Esophagus muscularis mucosa (tissue), 4 donors: ENCODE measurements at regions not wholly inside any gene's neighbourhood (a gene's known extent, or its start where the extent isn't known, plus 50 kb on each side); places are given as distances from the start of the nearest gene placed in this dataset.

ENCODE experiments used
- DNase-seq: peaks from one replicate; pipeline ENCODE4 v3.0.0-alpha.2; 2017; ENCODE audit errors: extremely low spot score
- H3K27ac ChIP-seq, 4 donors: fragments of 200-600 bp; sonication (generic); replicated peaks in 1 of 4; 1 replicate in 3 of 4; 2 replicates in 1 of 4; pipeline ENCODE4 v1.5.1; 2016 to 2019; ENCODE audit warnings: mild to moderate bottlenecking in 1 of 4
- H3K27me3 ChIP-seq, 4 donors: fragments of 200-600 bp; sonication (generic); one replicate each; pipeline versions ENCODE4 v1.5.1 to v1.6.0; 2016 to 2019
- H3K36me3 ChIP-seq, 4 donors: fragments of 200-600 bp; sonication (generic); one replicate each; pipeline ENCODE4 v1.5.1; 2016 to 2019
- H3K4me1 ChIP-seq, 4 donors: fragments of 200-600 bp; sonication (generic); one replicate each; pipeline ENCODE4 v1.5.1; 2016 to 2019
- H3K4me3 ChIP-seq, 4 donors: fragments of 200-600 bp; sonication (generic); 1 replicate in 2 of 4; 2 replicates in 2 of 4; pipeline ENCODE4 v1.5.1; 2016 to 2019; ENCODE audit warnings: mild to moderate bottlenecking in 4 of 4, moderate library complexity in 1 of 4
- H3K9me3 ChIP-seq, 4 donors: fragments of 200-600 bp; sonication (generic); 1 replicate in 3 of 4; 2 replicates in 1 of 4; pipeline ENCODE4 v1.5.1; 2016 to 2019
- CTCF ChIP-seq, 3 experiments: fragments of 200-600 bp in 2 of 3; fragments of 450-650 bp in 1 of 3; sonication (generic) in 2 of 3; IDR thresholded peaks; one replicate each; pipeline ENCODE4 v1.5.1; 2017 to 2019; ENCODE audit warnings: antibody characterized with exemption in 3 of 3, mild to moderate bottlenecking in 2 of 3, moderate library complexity in 1 of 3
- EP300 ChIP-seq: sonication (generic); formaldehyde crosslinking; IDR thresholded peaks from one replicate; pipeline ENCODE4 v1.6.1; 2017; ENCODE audit warnings: antibody characterized with exemption
- POLR2A ChIP-seq: fragments of 450-650 bp; IDR thresholded peaks from one replicate; pipeline ENCODE4 v1.6.1; 2017; ENCODE audit warnings: antibody characterized with exemption, moderate library complexity, mild to moderate bottlenecking, low read depth
- POLR2AphosphoS5 ChIP-seq, 2 donors: sonication (generic); formaldehyde crosslinking; IDR thresholded peaks; one replicate each; pipeline ENCODE4 v1.6.1; 2017; ENCODE audit warnings: antibody characterized with exemption in 2 of 2
- WGBS: methylation state at CpG from one replicate; pipeline ENCODE4 v1.1.5; 2018; 5-methylcytosine and 5-hydroxymethylcytosine counted together
- intact Hi-C: fragments of 100-400 bp; cut with DNase I; formaldehyde crosslinking; loops from one replicate; pipeline ENCODE4 v1.15.1; 2023

- no peaks in the 10 kb centered on the region for H3K4me1 ChIP-seq
- H3K4me3 ChIP-seq = no peak overlapping the region
- intact Hi-C loops = no loop called here
- no peaks in the 10 kb centered on the region for H3K9me3 ChIP-seq
- no peaks in the 10 kb centered on the region for H3K27me3 ChIP-seq
- 83% methylated on average over 1 of the region's 1 CpG for WGBS
- TF ChIP-seq EP300 = no peak
- TF ChIP-seq CTCF (IDR thresholded peaks at IDR 0.05) = no peak
- no peak for TF ChIP-seq POLR2A
- TF ChIP-seq POLR2AphosphoS5 (IDR thresholded peaks at IDR 0.05) = no peak
- DNase-seq = no peak
- no peak overlapping the region for H3K27ac ChIP-seq
- H3K36me3 ChIP-seq = peaks cover 0 to 3% (median 0%) of the 10 kb centered on the region in 4 donors
Observed at GRCh38 chr21:16606271-16606670, 876.5 kb downstream of the USP25 start.

GRCh38 chr21:16608209-16608830 is 878.5 kb downstream of the USP25 start:
- peaks cover 0 to 3% (median 0%) of the 10 kb centered on the region in 4 donors for H3K36me3 ChIP-seq
- H3K4me1 ChIP-seq = no peaks in the 10 kb centered on the region
- intact Hi-C loops = no loop called here
- no peaks in the 10 kb centered on the region for H3K9me3 ChIP-seq
- DNase-seq = no peak
- H3K4me3 ChIP-seq = no peak overlapping the region
- H3K27ac ChIP-seq = no peak overlapping the region
- 94% methylated on average over 3 of the region's 3 CpGs for WGBS
- TF ChIP-seq POLR2AphosphoS5 (IDR thresholded peaks at IDR 0.05) (no peak), CTCF (IDR thresholded peaks at IDR 0.05) (no peak)
- no peaks in the 10 kb centered on the region for H3K27me3 ChIP-seq

GRCh38 chr21:16619281-16619680 is 889.5 kb downstream of the USP25 start:
- Histone ChIP-seq H3K4me3 (no peak overlapping the region), H3K27me3 (no peaks in the 10 kb centered on the region), H3K36me3 (no peaks in the 10 kb centered on the region), H3K27ac (no peak overlapping the region), H3K9me3 (no peaks in the 10 kb centered on the region), H3K4me1 (no peaks in the 10 kb centered on the region)
- intact Hi-C loops = no loop called here
- DNase-seq = no peak
- TF ChIP-seq EP300 (no peak), POLR2AphosphoS5 (IDR thresholded peaks at IDR 0.05) (no peak), CTCF (IDR thresholded peaks at IDR 0.05) (no peak), POLR2A (no peak)
- WGBS = 82% methylated on average over 2 of the region's 2 CpGs

- no peaks in the 10 kb centered on the region for H3K36me3 ChIP-seq
- no peak overlapping the region for H3K4me3 ChIP-seq
- H3K27me3 ChIP-seq = no peaks in the 10 kb centered on the region
- intact Hi-C loops = no loop called here
- no peaks in the 10 kb centered on the region for H3K9me3 ChIP-seq
- TF ChIP-seq CTCF (IDR thresholded peaks at IDR 0.05) = no peak
- TF ChIP-seq POLR2AphosphoS5 (IDR thresholded peaks at IDR 0.05) = no peak
- no peak for TF ChIP-seq EP300
- no peak for TF ChIP-seq POLR2A
- DNase-seq = no peak
- WGBS = 84% methylated on average over 1 of the region's 1 CpG
- H3K4me1 ChIP-seq = no peaks in the 10 kb centered on the region
- H3K27ac ChIP-seq = no peak overlapping the region
Observed at GRCh38 chr21:16620786-16621320, 891.1 kb downstream of the USP25 start.
